Stimulated activated CD4-positive, alpha-beta T cell treated with anti-CD3 and anti-CD28 coated beads, TNF-alpha, amount 100 ng/mL, for 24 hours (primary cell): ENCODE measurements at regions not wholly inside any gene's neighbourhood (a gene's known extent, or its start where the extent isn't known, plus 50 kb on each side); places are given as distances from the start of the nearest gene placed in this dataset.

Source experiments
- DNase-seq, 3 experiments: peaks; one replicate each; pipeline ENCODE4 v3.0.0-alpha.2; 2020; ENCODE audit warnings: low read depth in 3 of 3

- no peak for DNase-seq
Observed at GRCh38 chr2:9137379-9138150, 69.0 kb upstream of the ASAP2 start.

GRCh38 chr2:9135822-9136558, 70.6 kb upstream of the ASAP2 start:
- no peak for DNase-seq

- no peak for DNase-seq
Observed at GRCh38 chr2:9127316-9127715, 79.3 kb upstream of the ASAP2 start.

- DNase-seq = no peak
Observed at GRCh38 chr2:9126540-9126939, 80.1 kb upstream of the ASAP2 start.

DNA sequence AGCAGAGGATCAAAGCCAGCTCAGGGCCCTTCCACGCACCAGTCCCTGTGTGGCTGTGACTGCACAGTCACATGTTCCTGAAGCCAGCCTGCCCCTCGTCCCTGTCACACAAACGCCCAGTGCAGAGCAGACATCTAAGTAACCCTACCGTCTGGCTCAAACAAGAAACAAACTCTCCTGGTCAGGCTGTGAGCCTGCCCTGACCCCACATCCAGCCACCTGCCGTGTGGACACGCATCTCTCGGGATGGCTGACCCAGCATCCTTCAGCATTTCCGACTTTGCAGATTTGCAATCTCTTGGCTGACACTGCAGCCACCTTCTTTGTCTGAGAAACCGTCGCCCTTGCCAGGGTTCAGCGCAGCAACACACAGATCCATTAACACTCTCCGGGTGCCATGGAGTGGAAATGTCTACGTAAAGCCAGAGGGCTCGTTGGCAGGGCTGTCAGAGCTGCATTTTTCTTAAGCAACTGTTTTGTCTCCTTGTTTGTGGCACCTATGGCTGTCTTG, 82.3 kb upstream of the ASAP2 start:
- DNase-seq = no peak

DNA sequence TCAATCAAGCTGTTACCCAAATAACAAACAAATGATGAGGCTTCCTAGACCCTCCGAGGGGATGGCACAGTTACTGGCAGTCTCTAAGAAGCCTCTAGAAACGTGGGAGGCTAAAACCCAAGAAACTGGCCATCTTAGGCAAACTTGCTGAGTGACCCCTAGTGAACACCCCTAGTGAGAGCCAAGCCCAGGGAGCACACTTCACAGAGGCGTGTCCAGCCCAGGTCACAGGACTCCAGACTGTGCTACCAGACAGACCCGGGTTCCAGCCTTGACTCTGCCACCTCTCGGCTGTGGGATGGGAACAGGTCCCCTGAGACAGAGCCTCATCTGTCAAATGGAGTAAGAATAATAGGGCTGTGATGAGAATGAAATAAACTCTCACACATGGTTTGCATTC, 83.5 kb upstream of the ASAP2 start:
- no peak for DNase-seq

DNA sequence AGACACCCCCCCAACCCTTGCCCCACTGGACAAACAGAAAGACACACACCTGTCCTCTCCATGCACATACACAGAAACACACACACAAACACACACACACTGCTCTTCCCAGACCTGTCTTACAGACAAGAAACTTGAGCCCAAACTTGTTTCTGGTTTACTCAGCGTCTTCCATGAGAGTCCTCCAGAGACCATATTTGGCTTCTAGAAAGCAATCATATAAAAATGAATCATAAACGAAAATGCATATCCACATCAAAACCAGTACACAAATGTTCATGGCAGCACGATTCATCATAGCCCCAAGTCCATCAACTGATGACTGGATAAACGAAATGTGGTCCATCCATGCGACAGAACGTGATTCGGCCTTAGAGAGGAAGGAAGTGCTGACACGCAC, 84.2 kb upstream of the ASAP2 start:
- no peak for DNase-seq

GRCh38 chr2:9118383-9118960, 88.1 kb upstream of the ASAP2 start:
- no peak for DNase-seq

GRCh38 chr2:9115229-9115628, 91.4 kb upstream of the ASAP2 start:
- DNase-seq = no peak

DNA sequence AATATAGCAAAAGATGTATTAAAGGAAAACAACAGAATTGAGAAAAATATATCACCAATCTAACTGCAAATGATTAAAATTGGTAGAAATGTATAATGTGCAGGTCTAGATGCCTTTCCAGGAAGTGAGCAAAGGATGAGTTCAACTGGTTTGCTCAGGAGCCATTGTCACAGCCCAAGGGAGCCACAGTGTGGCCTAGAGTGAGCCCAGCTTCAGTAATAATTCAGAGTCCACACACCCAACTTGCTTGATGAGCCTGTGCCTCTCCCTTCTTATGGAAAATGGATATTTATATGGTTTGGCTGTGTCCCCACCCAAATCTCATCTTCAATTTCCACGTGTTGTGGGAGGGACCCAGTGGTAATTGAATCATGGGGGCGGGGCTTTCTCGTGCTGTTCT, 92.2 kb upstream of the ASAP2 start:
- DNase-seq = no peak

GRCh38 chr2:9113916-9114315, 92.7 kb upstream of the ASAP2 start:
- no peak for DNase-seq

DNA sequence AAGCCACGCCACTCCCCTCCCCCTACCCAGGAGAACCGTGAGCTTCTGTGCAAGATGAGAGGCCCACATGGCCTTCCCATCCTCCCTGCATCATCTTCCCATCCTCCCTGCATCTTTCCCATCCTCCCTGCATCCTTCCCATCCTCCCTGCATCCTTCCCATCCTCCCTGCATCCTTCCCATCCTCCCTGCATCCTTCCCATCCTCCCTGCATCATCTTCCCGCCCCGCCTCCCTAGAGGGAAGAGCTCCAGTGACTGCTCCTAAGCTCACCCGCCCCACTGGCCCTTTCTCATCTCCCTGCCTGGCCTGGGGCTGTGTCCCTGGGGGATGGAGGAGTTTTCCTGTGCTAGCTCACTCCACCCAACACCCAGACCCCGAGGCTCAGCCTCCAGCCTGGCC, 93.3 kb upstream of the ASAP2 start:
- no peak for DNase-seq

DNA sequence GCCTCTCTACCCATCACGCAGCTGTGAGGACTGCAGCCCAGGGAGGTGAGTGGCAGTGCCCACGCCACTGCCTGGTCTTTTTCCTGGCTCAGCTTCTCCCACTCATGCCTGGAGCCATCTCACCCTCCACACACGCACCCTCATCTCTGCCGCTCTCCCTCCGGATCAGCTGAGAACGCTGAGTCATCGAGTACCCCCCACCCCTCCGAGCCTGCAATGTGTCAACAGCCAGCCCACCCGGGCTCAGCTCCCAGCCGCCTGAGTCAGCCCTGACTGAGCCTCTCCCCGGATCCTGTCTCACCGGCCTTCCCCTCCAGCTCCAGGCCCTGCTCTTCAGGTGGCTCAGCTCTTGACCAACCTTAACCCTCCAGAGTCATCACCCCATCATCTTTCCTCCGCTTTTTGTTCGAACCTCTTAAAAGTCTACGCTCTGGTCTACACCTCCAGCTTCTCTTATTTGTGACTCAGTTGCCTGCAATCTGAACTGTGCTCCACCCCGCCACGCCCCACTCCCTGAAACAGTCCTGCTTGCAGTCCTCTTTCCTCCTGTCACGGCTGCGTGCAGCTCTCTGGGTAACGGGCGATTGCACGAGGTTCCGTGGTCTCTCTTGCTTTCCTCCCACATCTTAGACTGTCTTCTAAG, 94.4 kb upstream of the ASAP2 start:
- no peak for DNase-seq

GRCh38 chr2:9110893-9111569, 95.6 kb upstream of the ASAP2 start:
- no peak for DNase-seq

GRCh38 chr2:9110346-9110884, 96.2 kb upstream of the ASAP2 start:
- no peak for DNase-seq

- no peak for DNase-seq
Observed at GRCh38 chr2:9109871-9110270, 96.7 kb upstream of the ASAP2 start.

GRCh38 chr2:9108210-9108967, 98.2 kb upstream of the ASAP2 start:
- DNase-seq = no peak

GRCh38 chr2:9107168-9108025, 99.2 kb upstream of the ASAP2 start:
- no peak for DNase-seq

DNA sequence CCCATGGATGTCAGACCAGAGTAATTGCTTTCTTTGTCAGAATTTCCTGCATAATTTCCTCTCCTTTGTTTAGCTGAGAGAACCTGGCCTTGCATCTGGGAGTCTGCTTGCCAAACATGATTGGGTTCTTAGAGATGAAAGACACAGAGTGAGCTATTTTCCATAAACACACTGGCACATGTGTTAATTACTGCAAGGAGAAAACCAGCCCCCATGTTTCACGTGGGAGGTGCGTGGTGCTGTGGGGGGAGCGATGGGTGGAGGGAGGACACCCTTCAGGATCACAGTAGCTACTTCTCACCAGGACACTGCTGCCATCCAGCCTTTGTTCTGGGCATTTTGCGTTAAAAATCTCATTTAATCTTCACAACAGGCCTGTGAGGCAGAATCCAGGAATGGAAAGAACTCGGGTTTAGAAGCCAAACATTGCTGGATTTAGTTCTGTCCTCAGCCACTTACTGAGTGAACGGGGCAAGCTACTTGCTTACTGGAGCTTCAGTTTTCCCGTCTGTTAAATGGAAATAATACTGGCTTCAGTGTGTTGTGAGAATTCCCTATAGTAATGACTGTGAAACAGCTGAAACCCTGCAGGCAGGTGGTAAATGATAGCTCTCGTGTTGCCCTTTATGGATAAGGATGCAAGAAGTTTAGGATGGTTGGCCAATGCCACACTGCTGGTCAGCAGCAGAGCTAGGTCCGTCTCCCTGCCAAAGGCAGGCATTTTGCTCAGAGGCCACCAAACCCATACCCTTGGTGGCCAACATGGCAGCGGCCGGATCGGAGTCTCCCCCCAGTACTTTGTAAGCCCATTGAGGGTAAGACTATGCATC, 100.1 kb upstream of the ASAP2 start:
- no peak for DNase-seq
